ENCODE measurements at regions not wholly inside any gene's neighbourhood (a gene's known extent, or its start where the extent isn't known, plus 50 kb on each side); places are given as distances from the start of the nearest gene placed in this dataset.

DNA sequence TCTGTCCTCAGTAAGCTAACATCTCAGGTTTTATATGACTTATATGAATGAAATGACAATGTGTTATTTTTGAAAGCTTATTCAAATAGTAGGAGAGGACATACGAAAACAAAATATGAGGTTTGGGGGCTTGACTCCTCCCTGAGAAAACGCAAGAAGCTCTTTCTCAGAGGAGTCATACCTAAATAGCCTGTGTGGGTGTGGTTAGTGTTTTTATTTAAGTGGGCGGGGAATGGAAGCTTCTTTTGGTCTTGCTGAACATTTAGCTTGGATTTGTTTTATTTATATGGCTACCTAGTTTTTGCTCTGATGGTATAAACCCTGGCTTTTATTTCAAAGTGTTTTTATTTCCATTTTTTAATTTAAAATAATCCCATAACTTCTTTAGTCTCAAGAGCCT, 72.1 kb upstream of the DSG1 start:
- TF ChIP-seq, protein P1, sequence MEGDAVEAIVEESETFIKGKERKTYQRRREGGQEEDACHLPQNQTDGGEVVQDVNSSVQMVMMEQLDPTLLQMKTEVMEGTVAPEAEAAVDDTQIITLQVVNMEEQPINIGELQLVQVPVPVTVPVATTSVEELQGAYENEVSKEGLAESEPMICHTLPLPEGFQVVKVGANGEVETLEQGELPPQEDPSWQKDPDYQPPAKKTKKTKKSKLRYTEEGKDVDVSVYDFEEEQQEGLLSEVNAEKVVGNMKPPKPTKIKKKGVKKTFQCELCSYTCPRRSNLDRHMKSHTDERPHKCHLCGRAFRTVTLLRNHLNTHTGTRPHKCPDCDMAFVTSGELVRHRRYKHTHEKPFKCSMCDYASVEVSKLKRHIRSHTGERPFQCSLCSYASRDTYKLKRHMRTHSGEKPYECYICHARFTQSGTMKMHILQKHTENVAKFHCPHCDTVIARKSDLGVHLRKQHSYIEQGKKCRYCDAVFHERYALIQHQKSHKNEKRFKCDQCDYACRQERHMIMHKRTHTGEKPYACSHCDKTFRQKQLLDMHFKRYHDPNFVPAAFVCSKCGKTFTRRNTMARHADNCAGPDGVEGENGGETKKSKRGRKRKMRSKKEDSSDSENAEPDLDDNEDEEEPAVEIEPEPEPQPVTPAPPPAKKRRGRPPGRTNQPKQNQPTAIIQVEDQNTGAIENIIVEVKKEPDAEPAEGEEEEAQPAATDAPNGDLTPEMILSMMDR (conservative IDR thresholded peaks at IDR 0.05; ENCODE audit: low read depth in 2 of 2), result no peak
- TF ChIP-seq, protein P2, sequence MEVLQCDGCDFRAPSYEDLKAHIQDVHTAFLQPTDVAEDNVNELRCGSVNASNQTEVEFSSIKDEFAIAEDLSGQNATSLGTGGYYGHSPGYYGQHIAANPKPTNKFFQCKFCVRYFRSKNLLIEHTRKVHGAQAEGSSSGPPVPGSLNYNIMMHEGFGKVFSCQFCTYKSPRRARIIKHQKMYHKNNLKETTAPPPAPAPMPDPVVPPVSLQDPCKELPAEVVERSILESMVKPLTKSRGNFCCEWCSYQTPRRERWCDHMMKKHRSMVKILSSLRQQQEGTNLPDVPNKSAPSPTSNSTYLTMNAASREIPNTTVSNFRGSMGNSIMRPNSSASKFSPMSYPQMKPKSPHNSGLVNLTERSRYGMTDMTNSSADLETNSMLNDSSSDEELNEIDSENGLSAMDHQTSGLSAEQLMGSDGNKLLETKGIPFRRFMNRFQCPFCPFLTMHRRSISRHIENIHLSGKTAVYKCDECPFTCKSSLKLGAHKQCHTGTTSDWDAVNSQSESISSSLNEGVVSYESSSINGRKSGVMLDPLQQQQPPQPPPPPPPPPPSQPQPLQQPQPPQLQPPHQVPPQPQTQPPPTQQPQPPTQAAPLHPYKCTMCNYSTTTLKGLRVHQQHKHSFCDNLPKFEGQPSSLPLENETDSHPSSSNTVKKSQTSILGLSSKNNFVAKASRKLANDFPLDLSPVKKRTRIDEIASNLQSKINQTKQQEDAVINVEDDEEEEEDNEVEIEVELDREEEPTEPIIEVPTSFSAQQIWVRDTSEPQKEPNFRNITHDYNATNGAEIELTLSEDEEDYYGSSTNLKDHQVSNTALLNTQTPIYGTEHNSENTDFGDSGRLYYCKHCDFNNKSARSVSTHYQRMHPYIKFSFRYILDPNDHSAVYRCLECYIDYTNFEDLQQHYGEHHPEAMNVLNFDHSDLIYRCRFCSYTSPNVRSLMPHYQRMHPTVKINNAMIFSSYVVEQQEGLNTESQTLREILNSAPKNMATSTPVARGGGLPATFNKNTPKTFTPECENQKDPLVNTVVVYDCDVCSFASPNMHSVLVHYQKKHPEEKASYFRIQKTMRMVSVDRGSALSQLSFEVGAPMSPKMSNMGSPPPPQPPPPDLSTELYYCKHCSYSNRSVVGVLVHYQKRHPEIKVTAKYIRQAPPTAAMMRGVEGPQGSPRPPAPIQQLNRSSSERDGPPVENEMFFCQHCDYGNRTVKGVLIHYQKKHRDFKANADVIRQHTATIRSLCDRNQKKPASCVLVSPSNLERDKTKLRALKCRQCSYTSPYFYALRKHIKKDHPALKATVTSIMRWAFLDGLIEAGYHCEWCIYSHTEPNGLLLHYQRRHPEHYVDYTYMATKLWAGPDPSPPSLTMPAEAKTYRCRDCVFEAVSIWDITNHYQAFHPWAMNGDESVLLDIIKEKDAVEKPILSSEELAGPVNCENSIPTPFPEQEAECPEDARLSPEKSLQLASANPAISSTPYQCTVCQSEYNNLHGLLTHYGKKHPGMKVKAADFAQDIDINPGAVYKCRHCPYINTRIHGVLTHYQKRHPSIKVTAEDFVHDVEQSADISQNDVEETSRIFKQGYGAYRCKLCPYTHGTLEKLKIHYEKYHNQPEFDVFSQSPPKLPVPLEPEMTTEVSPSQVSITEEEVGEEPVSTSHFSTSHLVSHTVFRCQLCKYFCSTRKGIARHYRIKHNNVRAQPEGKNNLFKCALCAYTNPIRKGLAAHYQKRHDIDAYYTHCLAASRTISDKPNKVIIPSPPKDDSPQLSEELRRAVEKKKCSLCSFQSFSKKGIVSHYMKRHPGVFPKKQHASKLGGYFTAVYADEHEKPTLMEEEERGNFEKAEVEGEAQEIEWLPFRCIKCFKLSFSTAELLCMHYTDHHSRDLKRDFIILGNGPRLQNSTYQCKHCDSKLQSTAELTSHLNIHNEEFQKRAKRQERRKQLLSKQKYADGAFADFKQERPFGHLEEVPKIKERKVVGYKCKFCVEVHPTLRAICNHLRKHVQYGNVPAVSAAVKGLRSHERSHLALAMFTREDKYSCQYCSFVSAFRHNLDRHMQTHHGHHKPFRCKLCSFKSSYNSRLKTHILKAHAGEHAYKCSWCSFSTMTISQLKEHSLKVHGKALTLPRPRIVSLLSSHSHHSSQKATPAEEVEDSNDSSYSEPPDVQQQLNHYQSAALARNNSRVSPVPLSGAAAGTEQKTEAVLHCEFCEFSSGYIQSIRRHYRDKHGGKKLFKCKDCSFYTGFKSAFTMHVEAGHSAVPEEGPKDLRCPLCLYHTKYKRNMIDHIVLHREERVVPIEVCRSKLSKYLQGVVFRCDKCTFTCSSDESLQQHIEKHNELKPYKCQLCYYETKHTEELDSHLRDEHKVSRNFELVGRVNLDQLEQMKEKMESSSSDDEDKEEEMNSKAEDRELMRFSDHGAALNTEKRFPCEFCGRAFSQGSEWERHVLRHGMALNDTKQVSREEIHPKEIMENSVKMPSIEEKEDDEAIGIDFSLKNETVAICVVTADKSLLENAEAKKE (CRISPR knock-in tag; IDR thresholded peaks at IDR 0.05), result no peak
- TF ChIP-seq STAT1 (IDR thresholded peaks at IDR 0.05; ENCODE audit: unreplicated experiment) (no peak), POLR2AphosphoS5 (IDR thresholded peaks at IDR 0.05; ENCODE audit: low read depth) (no peak), EZH2phosphoT487 (IDR thresholded peaks at IDR 0.05; ENCODE audit: unreplicated experiment) (no peak)
